ENCODE measurements at regions not wholly inside any gene's neighbourhood (a gene's known extent, or its start where the extent isn't known, plus 50 kb on each side); places are given as distances from the start of the nearest gene placed in this dataset.

GRCh38 chr7:51731075-51731474 lies 414.5 kb upstream of the COBL start:
- CTCF ChIA-PET = interaction anchor here (1.1 to 2.0 kb wide), 4 partner anchors 11 to 46 kb away, joined by 3 to 6 read pairs (median 3); no protein-coding TSS in a partner anchor
- no peak for TF ChIP-seq CTCF (IDR thresholded peaks at IDR 0.05; ENCODE audit: control extremely low read depth, extremely low read depth, low read depth, missing control alignments)
- DNase-seq (ENCODE audit: extremely low spot score) = no peak
- POLR2A ChIA-PET = no interaction called here

- no peak for TF ChIP-seq CTCF (IDR thresholded peaks at IDR 0.05; ENCODE audit: control extremely low read depth, extremely low read depth, low read depth, missing control alignments)
- POLR2A ChIA-PET = no interaction called here
- CTCF ChIA-PET = no interaction called here
- DNase-seq (ENCODE audit: extremely low spot score) = no peak
These were observed 410.8 kb upstream of the COBL start for GRCh38 chr7:51727441-51727840.

GRCh38 chr7:51706851-51707250 lies 390.2 kb upstream of the COBL start:
- TF ChIP-seq CTCF (IDR thresholded peaks at IDR 0.05; ENCODE audit: control extremely low read depth, extremely low read depth, low read depth, missing control alignments) = no peak
- ChIA-PET CTCF (no interaction called here), POLR2A (no interaction called here)
- DNase-seq (ENCODE audit: extremely low spot score) = no peak

GRCh38 chr7:51705701-51706100 lies 389.1 kb upstream of the COBL start:
- no peak for TF ChIP-seq CTCF (IDR thresholded peaks at IDR 0.05; ENCODE audit: control extremely low read depth, extremely low read depth, low read depth, missing control alignments)
- POLR2A ChIA-PET = no interaction called here
- no peak for DNase-seq (ENCODE audit: extremely low spot score)
- CTCF ChIA-PET = no interaction called here

- ChIA-PET CTCF (interaction anchor here (1.3 kb wide), 1 partner anchor 23 kb away, joined by 4 read pairs; no protein-coding TSS in a partner anchor), POLR2A (no interaction called here)
These were observed 386.1 kb upstream of the COBL start for GRCh38 chr7:51702673-51703072.

GRCh38 chr7:51701935-51702334 lies 385.3 kb upstream of the COBL start:
- ChIA-PET POLR2A (no interaction called here), CTCF (no interaction called here)
- no peak for DNase-seq (ENCODE audit: extremely low spot score)
- TF ChIP-seq CTCF (IDR thresholded peaks at IDR 0.05; ENCODE audit: control extremely low read depth, extremely low read depth, low read depth, missing control alignments) = no peak

More at GRCh38 chr7:51702673-51703072, 386.1 kb upstream of the COBL start:
- DNase-seq (ENCODE audit: extremely low spot score) = no peak
- TF ChIP-seq CTCF (IDR thresholded peaks at IDR 0.05; ENCODE audit: control extremely low read depth, extremely low read depth, low read depth, missing control alignments) = no peak
